CD4-positive, alpha-beta T cell treated with Interleukin-12 subunit alpha and Interleukin-12 subunit beta, for 1 hour (primary cell): ENCODE measurements at regions not wholly inside any gene's neighbourhood (a gene's known extent, or its start where the extent isn't known, plus 50 kb on each side); places are given as distances from the start of the nearest gene placed in this dataset.

ENCODE experiments used
- DNase-seq: peaks from one replicate; pipeline ENCODE4 v3.0.0-alpha.2; 2020

DNA sequence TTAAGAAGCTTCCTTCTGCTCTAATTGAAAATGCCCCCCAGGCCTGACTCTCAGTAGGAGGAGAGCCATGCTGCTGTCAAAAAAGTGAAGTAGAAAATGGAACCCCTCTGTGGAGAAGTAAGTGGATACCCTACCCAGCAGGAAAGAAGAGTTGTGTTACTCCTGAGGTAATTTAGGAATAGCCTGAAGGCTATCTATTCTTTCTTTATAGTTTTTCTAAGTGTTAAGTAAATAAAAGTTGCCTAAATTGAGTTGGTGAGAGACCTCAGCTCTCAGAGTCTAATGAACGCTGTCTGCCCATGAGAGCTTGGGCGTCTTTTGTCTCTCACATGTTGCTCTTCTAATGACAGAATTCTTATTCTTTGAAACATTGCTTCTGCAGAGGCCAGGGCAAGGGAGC, 116.2 kb downstream of the NSUN3 start:
- no peak for DNase-seq

DNA sequence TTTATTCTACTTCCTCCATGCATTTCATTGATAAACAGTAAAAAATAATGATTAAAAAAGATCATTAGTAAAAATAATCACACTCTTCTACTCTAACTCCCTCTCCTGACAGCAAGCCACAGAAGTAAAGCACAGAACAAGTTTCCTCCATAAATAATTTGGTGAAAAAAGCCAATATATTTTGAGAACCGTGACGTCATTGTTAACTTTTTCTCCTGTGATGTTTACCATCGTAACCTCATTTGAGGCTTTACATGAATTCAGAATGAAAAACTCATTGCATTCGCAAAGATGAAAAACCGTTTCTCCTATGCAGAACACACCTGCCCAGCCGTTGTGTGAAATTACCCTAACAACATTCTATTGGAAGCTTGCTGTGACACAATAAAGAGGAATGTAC, 120.7 kb downstream of the NSUN3 start:
- DNase-seq: no peak

DNA sequence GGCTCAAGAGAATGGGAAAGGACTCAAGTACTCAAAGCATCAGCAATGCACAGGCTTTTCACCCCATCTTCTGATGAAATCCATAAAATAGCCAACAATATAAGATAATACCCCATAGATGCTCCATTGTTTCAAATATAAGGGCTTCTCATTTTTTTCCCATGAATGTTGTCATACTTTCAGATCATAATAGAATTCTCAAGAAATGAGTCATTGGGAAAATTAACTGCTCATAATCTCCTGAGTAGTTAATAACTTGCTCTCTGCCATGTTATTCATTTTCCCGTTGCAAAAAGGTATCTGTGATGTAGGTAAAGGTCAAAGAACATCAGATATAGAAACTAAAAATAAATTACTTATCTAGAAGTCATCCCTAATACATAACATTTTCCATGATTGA, 121.9 kb downstream of the NSUN3 start:
- DNase-seq: no peak

DNA sequence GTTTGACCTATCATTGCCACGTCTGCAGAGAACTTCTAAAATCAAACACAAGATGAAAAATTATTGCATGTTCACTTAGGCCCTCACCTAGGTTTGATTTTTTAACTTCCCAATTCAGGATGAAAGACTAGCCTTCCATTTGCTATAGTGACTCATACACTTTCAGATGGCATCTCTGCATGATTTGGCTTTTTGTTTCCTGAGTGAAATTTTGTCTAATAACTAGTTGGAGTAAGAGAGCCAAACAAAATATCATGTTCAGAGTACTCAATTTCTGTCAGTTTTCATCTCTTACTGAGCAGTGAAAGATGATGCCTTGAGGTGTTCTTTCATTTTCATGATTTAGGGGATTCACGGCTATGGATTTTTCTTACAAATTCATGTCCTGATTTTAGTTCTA, 122.9 kb downstream of the NSUN3 start:
- no peak for DNase-seq

DNA sequence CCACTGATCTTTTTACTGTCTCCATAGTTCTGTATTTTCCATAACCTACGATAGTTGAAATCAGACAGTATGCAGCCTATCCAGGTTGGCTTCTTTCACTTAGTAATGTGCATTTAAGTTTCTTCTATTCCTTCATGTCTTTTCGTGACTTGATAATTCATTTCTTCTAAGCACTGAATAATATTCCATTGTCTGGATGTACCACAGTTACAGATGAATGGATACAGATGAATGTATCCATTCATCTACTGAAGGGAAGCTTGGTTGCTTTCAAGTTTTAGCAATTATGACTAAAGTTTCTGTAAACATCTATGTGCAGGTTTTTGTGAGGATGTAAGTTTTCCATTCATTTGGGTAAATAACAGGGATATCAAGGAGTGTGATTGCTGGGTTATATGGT, 124.8 kb downstream of the NSUN3 start:
- no peak for DNase-seq

DNA sequence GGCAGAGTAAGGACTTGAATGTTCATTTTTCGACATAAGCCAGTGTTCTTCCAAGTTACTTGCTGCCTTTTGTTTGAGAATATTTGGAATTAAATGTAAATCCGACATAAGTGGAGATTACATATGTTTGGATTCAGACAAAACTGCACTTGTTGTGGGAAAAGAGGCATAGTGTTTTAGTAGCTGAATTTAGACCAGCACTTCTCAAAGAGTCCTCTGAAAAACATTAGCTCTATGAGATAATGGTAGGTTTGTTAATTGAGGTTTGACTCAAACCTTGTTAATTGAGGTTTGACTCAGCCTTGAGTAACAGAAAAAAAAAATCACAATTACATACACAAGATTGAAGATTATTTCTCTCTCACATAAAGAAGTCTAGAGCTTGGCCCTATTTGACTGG, 132.5 kb downstream of the NSUN3 start:
- no peak for DNase-seq

DNA sequence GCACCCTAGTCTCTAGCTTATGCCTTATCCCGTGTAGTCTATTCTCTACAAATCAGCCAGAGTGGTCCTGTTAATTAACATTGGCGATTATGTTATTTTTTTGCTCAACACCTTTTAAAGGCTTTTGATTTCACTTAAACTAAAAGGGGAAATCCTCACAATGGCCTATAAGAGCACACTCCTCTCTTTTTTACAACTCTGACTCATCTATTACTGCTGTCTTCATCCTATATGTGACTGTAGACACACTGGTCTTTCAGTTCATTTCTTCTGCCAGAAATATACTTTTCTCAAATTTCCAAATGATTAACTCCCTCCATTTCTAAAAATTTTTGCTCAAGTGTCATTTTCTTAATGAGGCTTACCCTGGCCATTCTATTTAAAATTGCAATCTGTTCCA, 143.4 kb downstream of the NSUN3 start:
- no peak for DNase-seq

DNA sequence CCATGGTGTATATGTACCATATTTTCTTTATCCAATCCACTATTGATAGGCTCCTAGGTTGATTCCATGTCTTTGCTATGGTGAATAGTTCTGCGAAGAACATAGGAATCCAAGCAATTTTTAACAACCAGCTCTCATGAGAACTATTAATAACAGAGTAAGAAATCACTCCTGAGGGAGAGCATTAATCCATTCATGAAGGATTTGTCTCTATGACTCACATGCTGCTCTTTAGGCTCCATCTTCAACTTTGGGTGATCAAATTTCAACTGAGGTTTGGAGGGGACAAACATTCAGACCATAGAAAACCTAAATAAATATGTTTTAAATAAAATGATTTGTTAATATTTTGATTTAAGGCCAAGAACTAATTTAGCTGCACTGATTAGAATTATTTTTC, 147.4 kb downstream of the NSUN3 start:
- DNase-seq: no peak

DNA sequence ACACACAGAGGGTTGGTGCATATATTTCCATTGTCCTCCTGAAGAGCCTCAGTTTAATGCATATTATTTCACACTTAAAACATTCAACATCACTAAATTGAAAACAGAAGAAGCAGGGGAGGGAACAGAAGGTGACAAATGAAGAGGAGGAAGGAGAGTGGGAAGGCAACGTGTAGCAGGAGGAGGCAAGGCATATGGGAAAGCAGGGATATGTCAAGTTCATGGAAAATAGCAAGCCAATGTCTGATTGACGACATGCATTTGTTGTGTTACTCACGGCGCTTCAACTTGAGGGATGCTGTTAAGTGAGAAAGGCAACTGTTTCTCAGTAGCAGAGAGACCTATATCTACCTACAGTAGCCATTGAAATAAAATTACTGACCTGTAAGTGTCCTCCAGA, 154.5 kb downstream of the NSUN3 start:
- DNase-seq: no peak

DNA sequence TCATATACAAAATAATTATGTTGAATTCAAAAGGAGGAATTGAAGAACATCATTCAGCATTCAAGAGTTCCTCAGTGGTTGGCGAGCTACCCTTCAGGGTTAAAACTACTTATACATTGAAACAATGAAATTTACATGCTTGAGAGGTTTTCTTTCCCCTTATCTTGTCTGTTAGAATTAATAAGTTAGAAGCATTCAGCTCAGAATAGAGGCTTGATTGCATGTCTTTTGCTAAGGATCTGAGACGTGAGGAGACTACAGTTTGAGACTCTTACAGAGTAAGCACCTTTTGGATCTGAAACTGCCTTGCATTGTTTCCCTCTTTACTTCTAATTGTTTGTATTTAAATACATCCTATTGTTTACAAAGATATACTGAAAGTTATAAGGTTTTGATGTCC, 157.6 kb downstream of the NSUN3 start:
- no peak for DNase-seq

DNA sequence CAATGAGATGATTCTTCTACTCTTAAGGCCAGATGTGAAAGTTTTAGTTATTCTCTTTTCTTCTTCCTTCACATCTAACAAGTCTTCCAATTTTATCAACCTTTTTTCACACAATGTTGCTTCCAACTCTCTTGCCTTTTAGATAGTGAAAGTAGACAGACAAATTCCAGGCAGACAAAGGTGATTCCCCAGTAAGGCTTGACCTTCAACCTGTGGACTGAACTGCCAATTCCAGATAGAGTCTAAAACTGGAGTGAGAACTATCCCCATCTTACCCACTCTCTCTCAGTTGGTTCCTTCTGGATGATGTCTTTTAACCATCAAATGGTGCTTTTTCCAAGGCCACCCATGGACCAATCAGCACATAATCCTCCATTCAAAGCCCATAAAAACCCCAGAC, 159.0 kb downstream of the NSUN3 start:
- DNase-seq: no peak

DNA sequence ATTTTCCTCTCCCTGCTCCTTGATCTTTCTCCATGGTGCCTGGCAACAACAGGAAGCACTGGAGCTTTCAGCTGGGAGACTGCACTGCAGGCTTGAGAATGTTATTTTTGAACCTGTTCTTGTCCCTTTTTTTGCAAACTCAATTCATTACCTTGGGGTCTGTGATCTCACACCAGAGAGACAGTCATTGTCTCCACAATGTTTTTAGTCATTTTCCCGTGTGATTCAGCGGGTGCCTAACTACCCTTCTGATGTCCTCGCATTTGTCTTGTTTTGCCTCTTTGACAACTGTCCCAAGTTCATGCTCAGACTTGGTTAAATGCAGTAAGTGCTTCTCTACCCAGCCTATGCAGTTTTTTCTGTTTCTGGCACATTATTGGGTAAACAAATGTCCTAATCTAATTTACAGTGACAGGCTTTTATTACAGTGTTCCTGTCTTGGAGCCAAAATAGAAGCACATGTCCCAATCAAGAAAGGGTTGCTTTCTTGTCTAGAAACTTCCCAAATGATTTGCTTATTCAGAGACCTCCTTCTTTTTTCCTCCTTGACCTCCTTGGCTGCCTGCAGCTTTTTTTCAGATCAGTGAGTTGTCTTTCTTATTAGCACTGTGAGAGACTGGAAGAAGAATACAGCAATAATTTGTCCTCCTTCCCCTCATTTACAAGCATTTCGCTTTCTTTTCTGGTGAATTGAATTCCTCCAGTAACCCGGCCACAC, 162.4 kb downstream of the NSUN3 start:
- no peak for DNase-seq

DNA sequence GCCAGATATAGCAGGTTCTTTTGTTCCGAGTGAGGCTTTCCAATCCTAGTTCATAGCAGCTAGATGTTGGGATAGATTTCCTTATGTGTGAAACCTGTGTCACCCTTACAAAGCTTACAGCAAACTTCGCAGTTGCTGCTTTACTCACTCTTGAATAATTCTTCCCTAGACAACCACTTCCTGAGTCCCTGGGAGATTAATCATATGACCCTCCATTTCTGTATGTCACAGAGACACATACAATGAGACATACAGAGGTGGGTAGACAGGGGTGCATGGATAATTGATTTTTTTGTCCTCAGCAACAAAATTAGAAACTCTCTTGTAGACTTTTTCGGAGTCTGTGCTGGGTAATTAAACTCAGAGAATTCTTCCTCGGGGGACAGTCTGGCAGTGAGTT, 163.2 kb downstream of the NSUN3 start:
- no peak for DNase-seq

DNA sequence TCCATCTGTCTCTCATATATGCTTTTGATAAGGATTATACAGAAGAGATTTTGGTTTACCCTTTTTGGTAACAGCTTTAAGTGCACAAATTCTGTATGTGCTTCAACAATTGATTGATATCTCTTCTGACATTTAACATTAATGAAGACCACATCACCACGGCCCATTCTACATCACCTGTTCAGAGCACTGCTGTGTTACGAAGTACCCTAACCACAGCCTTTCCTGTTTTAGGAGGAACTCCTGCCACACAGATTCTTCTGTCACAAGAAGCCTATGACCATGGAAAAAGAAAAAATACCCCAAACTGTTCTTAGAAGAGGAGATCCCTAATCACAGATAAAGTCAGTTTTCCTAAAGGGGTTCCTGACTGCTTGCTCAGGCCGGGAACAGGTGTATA, 170.1 kb downstream of the NSUN3 start:
- no peak for DNase-seq

DNA sequence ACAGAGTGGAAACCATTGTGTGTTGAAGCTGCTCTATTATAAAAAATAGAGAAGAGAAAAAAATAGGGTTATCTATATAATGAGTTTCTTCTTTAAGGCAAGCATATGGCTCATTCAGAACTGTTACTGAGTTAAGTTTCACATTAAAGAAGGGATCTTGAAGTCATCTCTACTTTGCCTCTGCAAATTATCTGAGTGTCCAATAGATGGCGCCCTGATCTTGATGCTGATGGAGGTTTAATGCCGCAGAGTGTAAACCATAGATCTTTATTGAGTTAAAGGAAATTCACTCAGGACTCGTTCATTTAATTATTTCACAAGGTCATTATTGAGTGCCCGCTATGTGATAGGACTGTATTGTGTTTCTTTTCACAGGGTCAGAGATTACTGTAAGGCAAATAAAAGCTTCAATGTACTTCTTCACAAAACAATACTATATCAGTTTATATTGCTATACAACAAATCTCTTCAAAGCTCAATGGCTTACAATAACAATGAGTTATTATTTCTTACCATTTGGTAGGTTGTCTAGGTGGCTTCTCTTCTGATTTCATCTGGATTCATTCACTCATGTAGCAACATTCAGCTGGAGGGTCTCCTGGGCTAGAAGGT, 171.4 kb downstream of the NSUN3 start:
- no peak for DNase-seq

DNA sequence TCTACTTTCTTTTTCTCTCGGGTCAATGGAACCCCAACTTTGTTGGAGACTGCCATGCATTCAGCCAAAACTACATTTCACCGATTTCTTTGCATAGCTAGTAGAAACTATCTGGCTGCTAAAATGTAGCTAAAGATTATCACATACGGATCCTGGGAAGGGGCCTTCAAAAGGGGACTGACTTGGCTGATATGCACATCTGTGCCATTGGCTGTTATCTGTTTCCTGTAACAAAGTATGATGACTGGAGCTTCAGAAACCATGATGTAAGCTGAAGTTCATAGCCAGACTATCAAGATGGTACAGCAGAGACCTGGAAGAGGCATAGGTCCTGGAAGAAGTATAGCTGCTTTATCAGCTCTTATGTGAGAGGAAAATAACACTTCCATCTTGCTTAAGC, 179.1 kb downstream of the NSUN3 start:
- DNase-seq: no peak

DNA sequence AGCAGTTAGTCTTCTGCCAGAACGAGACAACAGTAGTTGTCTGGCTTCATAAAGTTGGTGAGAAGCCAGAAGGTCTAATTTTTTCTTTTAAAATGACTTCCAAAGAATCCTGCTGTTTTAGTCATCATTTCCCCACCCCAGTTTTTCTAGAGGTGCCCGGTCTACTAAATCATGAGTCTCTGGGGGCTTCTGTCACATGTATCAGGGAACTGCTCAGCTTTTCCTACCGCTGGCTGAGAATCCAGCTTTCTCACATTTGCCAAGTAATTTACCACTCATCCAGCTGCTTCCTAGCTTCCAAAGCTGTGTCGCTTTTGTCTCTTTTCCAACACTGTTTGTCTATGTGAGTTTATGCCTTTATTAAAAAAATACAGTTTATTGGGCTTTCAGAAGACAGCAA, 183.3 kb downstream of the NSUN3 start:
- DNase-seq: no peak

DNA sequence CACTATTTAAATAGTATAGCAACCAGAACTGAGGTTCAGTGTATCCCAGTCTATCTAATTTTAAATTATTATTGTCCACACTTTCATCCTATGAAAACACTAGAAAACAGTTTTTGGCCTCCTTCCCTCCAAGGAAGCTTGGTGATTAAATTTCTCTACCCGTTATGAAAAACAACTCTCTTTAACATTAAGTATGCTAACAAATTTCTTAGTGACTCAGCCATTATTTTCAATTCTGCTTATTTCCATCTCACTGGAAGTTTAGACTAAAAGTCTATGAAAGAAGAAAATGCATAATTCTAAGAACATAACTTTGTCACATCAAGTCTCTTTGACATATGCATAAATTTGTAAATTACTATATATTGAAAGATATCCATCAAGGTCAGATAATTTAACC, 185.2 kb downstream of the NSUN3 start:
- DNase-seq: no peak

DNA sequence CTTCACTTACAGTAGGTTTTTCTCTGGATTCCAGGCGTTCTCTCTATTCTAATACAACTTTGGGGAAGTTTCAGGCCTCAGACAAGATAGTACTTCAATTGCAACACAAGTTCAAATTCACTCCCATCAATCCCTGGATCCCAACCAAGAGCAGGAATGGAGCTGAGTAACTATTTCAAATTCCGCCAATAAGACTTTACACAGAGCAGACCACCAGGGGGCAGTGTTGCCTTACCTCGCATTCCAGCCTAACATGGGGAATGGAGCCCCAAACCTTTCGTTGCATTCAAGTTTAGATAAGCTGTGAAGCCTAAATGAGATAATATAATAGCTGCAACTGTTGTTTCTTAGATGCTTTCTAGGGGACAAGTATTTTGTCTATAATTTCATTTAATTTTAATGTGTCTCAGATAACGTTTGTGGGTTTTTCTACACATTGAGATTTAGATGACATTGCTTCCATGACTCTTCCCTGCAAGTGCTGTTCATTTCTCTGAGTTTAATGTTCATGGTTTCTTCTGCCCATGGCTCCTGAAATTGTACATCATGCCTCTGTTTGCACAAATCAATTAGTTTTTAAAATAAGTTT, 186.7 kb downstream of the NSUN3 start:
- peak; percentile 51 for DNase-seq

DNA sequence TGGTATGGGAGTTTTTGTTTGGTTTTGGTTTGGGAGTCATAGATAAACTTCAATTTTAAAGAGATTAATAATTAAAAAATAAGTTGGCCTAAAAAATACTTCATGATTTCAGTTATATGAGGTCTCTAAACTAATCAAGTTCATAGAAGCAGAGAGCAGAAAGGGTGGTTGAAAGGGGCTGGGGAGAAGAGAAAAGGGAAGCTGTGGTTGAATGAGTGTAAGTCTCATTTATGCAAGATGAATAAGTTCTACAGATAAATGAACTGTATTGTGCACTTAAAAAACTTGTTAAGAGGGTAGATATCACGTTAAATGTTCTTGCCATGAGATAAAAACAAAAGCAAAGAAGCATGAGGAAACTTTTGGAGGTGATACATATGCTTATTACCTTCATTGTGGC, 188.7 kb downstream of the NSUN3 start:
- DNase-seq: no peak

DNA sequence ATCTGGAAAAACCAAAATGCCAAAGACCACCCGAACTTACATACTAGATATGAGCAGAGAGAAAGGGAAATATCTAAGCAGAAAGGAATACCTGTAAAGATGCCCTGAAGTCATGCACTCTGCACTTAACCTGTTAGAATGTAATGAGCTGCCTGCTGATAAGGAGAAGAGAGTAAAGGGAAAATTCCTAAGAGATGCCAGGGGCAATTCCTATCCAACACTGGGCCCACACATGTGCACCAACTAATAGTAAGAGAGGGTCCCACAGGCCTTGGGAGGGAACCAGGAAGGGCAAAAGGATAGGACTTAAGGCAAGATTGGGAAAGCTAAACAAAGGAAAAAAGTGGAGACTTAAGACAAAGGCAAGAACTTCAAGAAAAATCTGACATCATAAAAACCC, 189.5 kb downstream of the NSUN3 start:
- no peak for DNase-seq

DNA sequence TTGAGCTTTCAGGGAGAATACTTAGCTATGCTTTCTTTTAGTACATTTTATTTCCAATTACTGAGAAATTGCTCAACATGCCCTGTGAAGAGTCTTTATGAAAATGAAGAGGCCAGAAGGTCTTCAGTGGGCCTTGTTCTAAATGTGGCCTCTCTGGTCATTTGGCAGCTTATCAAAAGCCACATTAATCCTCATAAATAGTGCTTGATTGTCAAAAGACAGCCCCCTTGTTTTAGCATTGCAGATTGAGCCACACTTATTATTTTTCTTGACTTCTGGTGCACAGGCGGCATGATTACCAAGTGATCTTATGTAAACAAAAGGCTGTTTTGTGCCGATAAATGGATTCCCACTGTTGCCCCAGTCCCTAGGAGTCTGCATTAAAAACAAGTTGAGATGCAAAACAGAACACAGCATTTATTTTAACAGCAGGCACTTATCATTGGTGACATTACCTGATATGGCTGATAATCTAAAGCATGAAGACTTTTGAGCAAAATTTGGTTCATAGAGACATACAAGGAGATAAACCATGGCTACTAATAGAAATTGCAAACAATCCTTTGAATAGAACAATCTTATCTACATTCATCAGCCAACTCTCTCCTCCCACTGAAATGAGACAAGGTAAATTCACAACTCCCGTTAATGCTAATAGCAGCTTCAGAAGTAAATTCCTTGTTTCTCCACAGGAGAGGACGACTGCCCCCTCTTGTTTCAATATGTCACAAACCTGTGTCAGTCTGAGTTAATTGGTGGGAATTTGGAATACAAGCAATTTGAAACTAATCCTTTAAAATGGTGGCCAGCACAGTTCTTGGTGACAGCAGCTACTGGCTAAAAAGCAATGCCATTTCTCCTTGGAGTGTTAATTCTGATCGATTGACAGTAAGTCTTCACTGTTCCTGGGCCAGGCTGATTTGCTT, 194.3 kb downstream of the NSUN3 start:
- no peak for DNase-seq

DNA sequence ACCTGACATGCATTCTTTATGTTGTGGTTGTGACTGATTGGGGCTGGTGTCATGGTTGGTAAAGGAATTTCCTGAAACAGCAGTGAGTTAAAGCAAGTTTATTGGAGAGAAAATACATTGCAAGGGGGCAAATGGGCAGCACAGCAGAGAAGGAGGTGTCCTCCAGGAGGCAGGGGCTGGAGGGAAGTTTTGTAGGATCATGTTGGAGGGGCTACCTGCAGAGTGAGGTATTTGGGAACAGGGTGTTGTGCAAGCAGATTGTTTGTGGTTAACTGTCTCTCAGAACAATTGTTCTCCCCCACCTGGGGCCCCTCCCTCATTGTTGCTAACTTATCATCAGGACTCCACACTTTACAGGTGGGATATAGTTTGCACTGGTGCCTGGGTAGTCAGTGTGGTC, 196.0 kb downstream of the NSUN3 start:
- DNase-seq: no peak

DNA sequence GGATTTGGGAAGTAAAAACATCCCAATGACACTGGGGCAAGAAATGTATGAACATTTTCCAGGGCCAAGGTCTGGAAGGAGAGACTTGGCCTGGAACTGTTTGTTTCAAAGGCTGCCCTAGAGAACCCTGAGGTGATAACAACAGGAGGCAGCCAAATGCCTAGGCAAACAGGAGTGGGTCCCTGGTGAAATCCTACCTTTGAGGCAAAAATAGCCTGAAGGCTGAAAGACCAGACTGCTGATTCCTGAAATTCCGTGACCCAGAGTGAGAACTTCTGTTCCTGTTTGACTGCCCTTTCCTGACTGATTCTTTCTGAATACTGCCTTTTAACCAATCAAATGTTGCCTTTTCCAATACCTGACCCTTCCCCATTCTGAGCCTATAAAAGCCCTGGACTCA, 196.4 kb downstream of the NSUN3 start:
- DNase-seq: no peak
